ENCODE measurements at regions not wholly inside any gene's neighbourhood (a gene's known extent, or its start where the extent isn't known, plus 50 kb on each side); places are given as distances from the start of the nearest gene placed in this dataset.

- TF ChIP-seq CTCF (conservative IDR thresholded peaks at IDR 0.05; ENCODE audit: low read length) (no peak), EZH2phosphoT487 (IDR thresholded peaks at IDR 0.05; ENCODE audit: borderline replicate concordance) (no peak)
Measured at GRCh38 chr12:60034147-60034546, 438.3 kb downstream of the SLC16A7 start.

Measured in Loucy (cell line).